HG02571 (cell line): ENCODE measurements at regions not wholly inside any gene's neighbourhood (a gene's known extent, or its start where the extent isn't known, plus 50 kb on each side); places are given as distances from the start of the nearest gene placed in this dataset.
A peak's percentile ranks its signal among the peaks of the same experiment; 100 is the strongest.

Experiments used
- ATAC-seq: cut with Tn5 transposase; IDR thresholded peaks from one replicate; pipeline ENCODE4 v1.9.1; 2021; ENCODE audit warnings: mild to moderate bottlenecking, moderate library complexity; ENCODE audit not compliant: unreplicated experiment

GRCh38 chr13:103325672-103326071 lies 259.5 kb upstream of the SLC10A2 start:
- no peak for ATAC-seq

GRCh38 chr13:103324641-103325040 lies 258.4 kb upstream of the SLC10A2 start:
- ATAC-seq, result no peak

GRCh38 chr13:103315711-103316110 lies 249.5 kb upstream of the SLC10A2 start:
- ATAC-seq, result no peak

- ATAC-seq, result no peak
Measured at GRCh38 chr13:103312467-103312866, 246.2 kb upstream of the SLC10A2 start.

- ATAC-seq, result no peak
Measured at GRCh38 chr13:103308667-103309066, 242.4 kb upstream of the SLC10A2 start.

GRCh38 chr13:103306163-103306562 lies 239.9 kb upstream of the SLC10A2 start:
- ATAC-seq, result no peak

- no peak for ATAC-seq
Measured at GRCh38 chr13:103303078-103303651, 236.9 kb upstream of the SLC10A2 start.

GRCh38 chr13:103302676-103303075 lies 236.5 kb upstream of the SLC10A2 start:
- no peak for ATAC-seq

- no peak for ATAC-seq
Measured at GRCh38 chr13:103299079-103299478, 232.9 kb upstream of the SLC10A2 start.

GRCh38 chr13:103297083-103297482 lies 230.9 kb upstream of the SLC10A2 start:
- no peak for ATAC-seq

GRCh38 chr13:103291798-103292572 lies 225.8 kb upstream of the SLC10A2 start:
- no peak for ATAC-seq

- ATAC-seq, result no peak
Measured at GRCh38 chr13:103291226-103291625, 225.0 kb upstream of the SLC10A2 start.

- no peak for ATAC-seq
Measured at GRCh38 chr13:103289681-103290080, 223.5 kb upstream of the SLC10A2 start.

GRCh38 chr13:103288114-103288513 lies 221.9 kb upstream of the SLC10A2 start:
- ATAC-seq, result no peak

GRCh38 chr13:103287659-103288058 lies 221.4 kb upstream of the SLC10A2 start:
- no peak for ATAC-seq

- ATAC-seq, result no peak
Measured at GRCh38 chr13:103284466-103284865, 218.2 kb upstream of the SLC10A2 start.

GRCh38 chr13:103283451-103283820 lies 217.2 kb upstream of the SLC10A2 start:
- no peak for ATAC-seq

GRCh38 chr13:103282571-103283450 lies 216.6 kb upstream of the SLC10A2 start:
- no peak for ATAC-seq

GRCh38 chr13:103277959-103278694 lies 211.9 kb upstream of the SLC10A2 start:
- ATAC-seq, result no peak

GRCh38 chr13:103276775-103277498 lies 210.7 kb upstream of the SLC10A2 start:
- ATAC-seq, result peak; percentile 84
